Hepatocyte (in vitro differentiated cells): ENCODE measurements at regions not wholly inside any gene's neighbourhood (a gene's known extent, or its start where the extent isn't known, plus 50 kb on each side); places are given as distances from the start of the nearest gene placed in this dataset.

Experiments
- CTCF ChIP-seq: fragments of 200-600 bp; sonication (generic); IDR thresholded peaks from 2 replicates; pipeline ENCODE4 v1.5.1; 2016; ENCODE audit warnings: antibody characterized with exemption, mild to moderate bottlenecking; ENCODE audit not compliant: poor library complexity
- EZH2 ChIP-seq: fragments of 200-600 bp; sonication (generic); IDR thresholded peaks from 2 replicates; pipeline ENCODE4 v1.6.1; 2016; ENCODE audit warnings: antibody characterized with exemption, mild to moderate bottlenecking, borderline replicate concordance
- EZH2phosphoT487 ChIP-seq: fragments of 200-600 bp; sonication (generic); IDR thresholded peaks from one replicate; pipeline ENCODE4 v1.6.1; 2018; ENCODE audit warnings: antibody characterized with exemption, mild to moderate bottlenecking, low read depth, moderate library complexity; ENCODE audit not compliant: unreplicated experiment, severe bottlenecking

- TF ChIP-seq CTCF (no peak), EZH2 (no peak), EZH2phosphoT487 (no peak)
These were observed 157.6 kb upstream of the PCBD1 start for GRCh38 chr10:71045936-71046335.
